Fibroblast of mammary gland (primary cell): ENCODE measurements at regions not wholly inside any gene's neighbourhood (a gene's known extent, or its start where the extent isn't known, plus 50 kb on each side); places are given as distances from the start of the nearest gene placed in this dataset.

ENCODE experiments used
- DNase-seq: peaks from one replicate; pipeline ENCODE4 v3.0.0-alpha.2; 2010; ENCODE audit warnings: low read depth
- H3K4me3 ChIP-seq: 2 replicates; pipeline ENCODE4 v1.5.1; 2011; ENCODE audit warnings: low read depth, mild to moderate bottlenecking, low read length, moderate library complexity; ENCODE audit not compliant: control insufficient read depth
- TF ChIP-seq, protein P1 (sequence below): conservative IDR thresholded peaks from 2 replicates; pipeline ENCODE4 v1.5.1; 2011; ENCODE audit warnings: low read depth, low read length, inconsistent platforms; ENCODE audit not compliant: control insufficient read depth, insufficient read depth

GRCh38 chr17:77315010-77315409, 174.2 kb downstream of the SEC14L1 start:
- H3K4me3 ChIP-seq = no peak overlapping the region
- DNase-seq = no peak
- TF ChIP-seq, protein P1, sequence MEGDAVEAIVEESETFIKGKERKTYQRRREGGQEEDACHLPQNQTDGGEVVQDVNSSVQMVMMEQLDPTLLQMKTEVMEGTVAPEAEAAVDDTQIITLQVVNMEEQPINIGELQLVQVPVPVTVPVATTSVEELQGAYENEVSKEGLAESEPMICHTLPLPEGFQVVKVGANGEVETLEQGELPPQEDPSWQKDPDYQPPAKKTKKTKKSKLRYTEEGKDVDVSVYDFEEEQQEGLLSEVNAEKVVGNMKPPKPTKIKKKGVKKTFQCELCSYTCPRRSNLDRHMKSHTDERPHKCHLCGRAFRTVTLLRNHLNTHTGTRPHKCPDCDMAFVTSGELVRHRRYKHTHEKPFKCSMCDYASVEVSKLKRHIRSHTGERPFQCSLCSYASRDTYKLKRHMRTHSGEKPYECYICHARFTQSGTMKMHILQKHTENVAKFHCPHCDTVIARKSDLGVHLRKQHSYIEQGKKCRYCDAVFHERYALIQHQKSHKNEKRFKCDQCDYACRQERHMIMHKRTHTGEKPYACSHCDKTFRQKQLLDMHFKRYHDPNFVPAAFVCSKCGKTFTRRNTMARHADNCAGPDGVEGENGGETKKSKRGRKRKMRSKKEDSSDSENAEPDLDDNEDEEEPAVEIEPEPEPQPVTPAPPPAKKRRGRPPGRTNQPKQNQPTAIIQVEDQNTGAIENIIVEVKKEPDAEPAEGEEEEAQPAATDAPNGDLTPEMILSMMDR = no peak

GRCh38 chr17:77315551-77316190, 174.9 kb downstream of the SEC14L1 start:
- peak; percentile 30 for DNase-seq
- no peak overlapping the region for H3K4me3 ChIP-seq
- TF ChIP-seq, protein P1 = no peak

DNA sequence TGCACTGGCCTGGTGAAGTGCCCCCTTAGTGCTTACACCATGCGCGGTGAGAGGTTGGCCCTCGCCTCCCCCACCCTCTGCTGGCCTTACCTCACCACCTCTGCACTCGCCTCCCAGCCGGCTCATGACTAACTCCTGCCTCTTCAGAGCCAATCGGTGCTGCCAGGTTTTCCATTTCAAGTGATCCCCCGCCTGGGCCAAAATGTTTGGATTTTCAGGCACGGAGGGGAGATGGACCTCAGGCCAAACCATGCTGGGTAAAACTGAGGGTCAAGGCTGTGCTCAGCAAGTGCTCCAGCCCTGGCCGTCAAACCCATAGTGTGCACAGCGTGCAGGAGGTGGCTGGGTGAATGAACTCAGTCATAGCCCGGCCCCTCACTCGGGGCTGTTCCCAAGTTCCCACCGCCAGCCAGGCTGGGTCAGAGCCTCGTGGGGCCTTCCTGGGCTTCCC, 175.4 kb downstream of the SEC14L1 start:
- peak; percentile 77 for DNase-seq
- TF ChIP-seq, protein P1 = no peak
- no peak overlapping the region for H3K4me3 ChIP-seq

GRCh38 chr17:77316651-77317050, 175.9 kb downstream of the SEC14L1 start:
- H3K4me3 ChIP-seq = no peak overlapping the region
- TF ChIP-seq, protein P1 = no peak
- no peak for DNase-seq

- TF ChIP-seq, protein P1 = no peak
- no peak for DNase-seq
- H3K4me3 ChIP-seq = no peak overlapping the region
Measured at GRCh38 chr17:77317091-77317750, 176.5 kb downstream of the SEC14L1 start.

DNA sequence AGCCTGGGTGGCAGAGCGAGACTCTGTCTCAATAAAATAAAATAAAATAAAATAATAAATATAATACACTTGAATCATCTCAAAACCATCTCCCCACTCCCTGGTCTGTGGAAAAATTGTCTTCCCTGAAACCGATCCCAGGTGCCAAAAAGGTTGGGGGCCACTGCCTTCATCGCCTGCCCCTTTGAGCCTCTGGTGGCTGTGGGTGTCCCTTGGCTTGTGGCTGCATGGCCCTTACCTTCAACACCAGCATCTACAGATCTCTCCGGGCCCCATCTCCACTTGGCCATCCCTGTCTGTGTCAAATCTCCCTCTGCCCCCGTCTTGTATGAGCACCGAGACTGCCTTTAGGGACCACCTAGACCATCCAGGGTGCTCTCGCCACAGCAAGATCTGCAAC, 177.3 kb downstream of the SEC14L1 start:
- H3K4me3 ChIP-seq = no peak overlapping the region
- DNase-seq = no peak
- TF ChIP-seq, protein P1 = no peak
